ENCODE measurements at regions not wholly inside any gene's neighbourhood (a gene's known extent, or its start where the extent isn't known, plus 50 kb on each side); places are given as distances from the start of the nearest gene placed in this dataset.
A peak's percentile ranks its signal among the peaks of the same experiment; 100 is the strongest.

GRCh38 chr4:10740251-10740650 is 55.7 kb upstream of the CLNK start:
- no peak for DNase-seq (ENCODE audit: low read depth)
- TF ChIP-seq CTCF (IDR thresholded peaks at IDR 0.05; ENCODE audit: low read length, missing control alignments) = no peak
- H3K4me3 ChIP-seq (replicated peaks; ENCODE audit: low read depth, low read length) = no peak overlapping the region

GRCh38 chr4:10738826-10739489 is 54.4 kb upstream of the CLNK start:
- DNase-seq (ENCODE audit: low read depth) = peak; percentile 10
- no peak overlapping the region for H3K4me3 ChIP-seq (replicated peaks; ENCODE audit: low read depth, low read length)
- TF ChIP-seq CTCF (IDR thresholded peaks at IDR 0.05; ENCODE audit: low read length, missing control alignments) = no peak

GRCh38 chr4:10737337-10737736 is 52.8 kb upstream of the CLNK start:
- DNase-seq (ENCODE audit: low read depth) = peak; percentile 9
- no peak for TF ChIP-seq CTCF (IDR thresholded peaks at IDR 0.05; ENCODE audit: low read length, missing control alignments)
- H3K4me3 ChIP-seq (replicated peaks; ENCODE audit: low read depth, low read length) = no peak overlapping the region

GRCh38 chr4:10736895-10737294 is 52.3 kb upstream of the CLNK start:
- no peak for DNase-seq (ENCODE audit: low read depth)
- H3K4me3 ChIP-seq (replicated peaks; ENCODE audit: low read depth, low read length) = no peak overlapping the region
- no peak for TF ChIP-seq CTCF (IDR thresholded peaks at IDR 0.05; ENCODE audit: low read length, missing control alignments)

GRCh38 chr4:10736266-10736665 is 51.7 kb upstream of the CLNK start:
- H3K4me3 ChIP-seq (replicated peaks; ENCODE audit: low read depth, low read length) = no peak overlapping the region
- no peak for DNase-seq (ENCODE audit: low read depth)
- no peak for TF ChIP-seq CTCF (IDR thresholded peaks at IDR 0.05; ENCODE audit: low read length, missing control alignments)

- no peak for TF ChIP-seq CTCF (IDR thresholded peaks at IDR 0.05; ENCODE audit: low read length, missing control alignments)
- H3K4me3 ChIP-seq (replicated peaks; ENCODE audit: low read depth, low read length) = no peak overlapping the region
- no peak for DNase-seq (ENCODE audit: low read depth)
Observed at GRCh38 chr4:10734697-10735096, 50.1 kb upstream of the CLNK start.
